HG02759 (cell line): ENCODE measurements at regions not wholly inside any gene's neighbourhood (a gene's known extent, or its start where the extent isn't known, plus 50 kb on each side); places are given as distances from the start of the nearest gene placed in this dataset.
"Not testable (repeated sequence)": the region's sequence is repeated elsewhere in the genome, so short reads cannot be mapped to it uniquely, and the experiment has no call there.

Experiments
- ATAC-seq: cut with Tn5 transposase; IDR thresholded peaks from one replicate; pipeline ENCODE4 v1.9.1; 2021; ENCODE audit warnings: mild to moderate bottlenecking, moderate library complexity; ENCODE audit not compliant: unreplicated experiment

GRCh38 chr2:192566863-192567262, 372.1 kb upstream of the TMEFF2 start:
- ATAC-seq: no peak

GRCh38 chr2:192560326-192560725, 365.6 kb upstream of the TMEFF2 start:
- ATAC-seq: no peak

GRCh38 chr2:192559587-192559986, 364.9 kb upstream of the TMEFF2 start:
- ATAC-seq: no peak

- no peak for ATAC-seq
These were observed 363.9 kb upstream of the TMEFF2 start for GRCh38 chr2:192558637-192559036.

GRCh38 chr2:192555740-192556139, 361.0 kb upstream of the TMEFF2 start:
- no peak for ATAC-seq

GRCh38 chr2:192551760-192552159, 357.0 kb upstream of the TMEFF2 start:
- ATAC-seq: no peak

GRCh38 chr2:192546565-192546964, 351.8 kb upstream of the TMEFF2 start:
- no peak for ATAC-seq

GRCh38 chr2:192544371-192544955, 349.7 kb upstream of the TMEFF2 start:
- ATAC-seq: no peak

GRCh38 chr2:192542148-192543066, 347.7 kb upstream of the TMEFF2 start:
- not testable (repeated sequence) for ATAC-seq

GRCh38 chr2:192539306-192539705, 344.6 kb upstream of the TMEFF2 start:
- no peak for ATAC-seq

GRCh38 chr2:192536922-192537624, 342.3 kb upstream of the TMEFF2 start:
- no peak for ATAC-seq

- ATAC-seq: no peak
These were observed 341.5 kb upstream of the TMEFF2 start for GRCh38 chr2:192535956-192536921.

GRCh38 chr2:192534072-192534471, 339.3 kb upstream of the TMEFF2 start:
- ATAC-seq: no peak

GRCh38 chr2:192524642-192525251, 330.0 kb upstream of the TMEFF2 start:
- not testable (repeated sequence) for ATAC-seq

- ATAC-seq: not testable (repeated sequence)
These were observed 329.5 kb upstream of the TMEFF2 start for GRCh38 chr2:192524214-192524613.

- no peak for ATAC-seq
These were observed 321.2 kb upstream of the TMEFF2 start for GRCh38 chr2:192515937-192516336.

GRCh38 chr2:192513575-192513974, 318.8 kb upstream of the TMEFF2 start:
- no peak for ATAC-seq

GRCh38 chr2:192507836-192508450, 313.2 kb upstream of the TMEFF2 start:
- ATAC-seq: not testable (repeated sequence)

- peak; percentile 88 for ATAC-seq
These were observed 305.9 kb upstream of the TMEFF2 start for GRCh38 chr2:192500550-192501200.
